ENCODE measurements at regions not wholly inside any gene's neighbourhood (a gene's known extent, or its start where the extent isn't known, plus 50 kb on each side); places are given as distances from the start of the nearest gene placed in this dataset.

GRCh38 chr1:224505454-224506093 is 71.0 kb upstream of the WDR26 start:
- ATAC-seq, result no peak
- no peaks in the 10 kb centered on the region for H3K79me2 ChIP-seq (ENCODE audit: insufficient read depth, low read length)
- POLR2A ChIA-PET, result interaction anchor here (0.6 kb wide), 1 partner anchor 376 kb away, joined by 4 read pairs; no protein-coding TSS in a partner anchor
- no peaks in the 10 kb centered on the region for H3K9me3 ChIP-seq (ENCODE audit: control insufficient read depth in 1 of 2, insufficient read depth in 1 of 2, low read depth in 1 of 2, low read length in 2 of 2)
- H2AFZ ChIP-seq (ENCODE audit: low read depth, low read length, poor library complexity, severe bottlenecking), result no peak overlapping the region
- H3K4me2 ChIP-seq (ENCODE audit: low read length), result no peak overlapping the region
- RAD21 ChIA-PET (ENCODE audit: low non-redundant PET in 1 of 2, low total read pairs in 2 of 2, uncharacterized antibody in 2 of 2, unreplicated experiment in 2 of 2), result interaction anchor here in 1 of 2 experiments (0.6 kb wide), 1 partner anchor 399 kb away, joined by 3 read pairs; no protein-coding TSS in a partner anchor
- H3K27me3 ChIP-seq (ENCODE audit: insufficient read depth, low read length), result no peaks in the 10 kb centered on the region
- BruUV-seq (replicated peaks), result no TSS peak
- DNase-seq (ENCODE audit: low read depth, low spot score), result no peak
- no peaks in the 10 kb centered on the region for H4K20me1 ChIP-seq (ENCODE audit: insufficient read depth)
- no peak overlapping the region for H3K4me3 ChIP-seq (replicated peaks in 1 of 2; ENCODE audit: low read depth in 1 of 2, low read length in 2 of 2)
- CTCF ChIA-PET, result interaction anchor here (1.2 kb wide), 1 partner anchor 417 kb away, joined by 7 read pairs; no protein-coding TSS in a partner anchor
- no peak overlapping the region for H3K9ac ChIP-seq (ENCODE audit: low read length)
- H3K9me2 ChIP-seq (ENCODE audit: insufficient read depth), result no peaks in the 10 kb centered on the region
- H3K27ac ChIP-seq (ENCODE audit: low read depth, low read length), result no peak overlapping the region
- H3K36me3 ChIP-seq (ENCODE audit: control insufficient read depth in 1 of 2, insufficient read depth in 2 of 2, low read length in 2 of 2), result no peaks in the 10 kb centered on the region
- H3K4me1 ChIP-seq (ENCODE audit: control insufficient read depth in 1 of 2, insufficient read depth in 2 of 2, low read length in 2 of 2), result peaks cover 15 to 25% of the 10 kb centered on the region in 2 experiments
- no peak for TF ChIP-seq TCF7L2 (IDR thresholded peaks at IDR 0.05; ENCODE audit: borderline replicate concordance, extremely low read depth, insufficient read depth, insufficient read length)
- TF ChIP-seq SP1 (IDR thresholded peaks at IDR 0.05; ENCODE audit: low read depth), result no peak
- TF ChIP-seq EGR1 (IDR thresholded peaks at IDR 0.05; ENCODE audit: low read depth), result no peak
- TF ChIP-seq SIN3A (IDR thresholded peaks at IDR 0.05; ENCODE audit: low read depth), result no peak
- no peak for TF ChIP-seq ELF1 (IDR thresholded peaks at IDR 0.05; ENCODE audit: borderline replicate concordance, low read depth)
- no peak for TF ChIP-seq REST (IDR thresholded peaks at IDR 0.05; ENCODE audit: low read depth)
- intact Hi-C loops (cut with micrococcal nuclease), result no loop called here
